ENCODE measurements at regions not wholly inside any gene's neighbourhood (a gene's known extent, or its start where the extent isn't known, plus 50 kb on each side); places are given as distances from the start of the nearest gene placed in this dataset.

DNA sequence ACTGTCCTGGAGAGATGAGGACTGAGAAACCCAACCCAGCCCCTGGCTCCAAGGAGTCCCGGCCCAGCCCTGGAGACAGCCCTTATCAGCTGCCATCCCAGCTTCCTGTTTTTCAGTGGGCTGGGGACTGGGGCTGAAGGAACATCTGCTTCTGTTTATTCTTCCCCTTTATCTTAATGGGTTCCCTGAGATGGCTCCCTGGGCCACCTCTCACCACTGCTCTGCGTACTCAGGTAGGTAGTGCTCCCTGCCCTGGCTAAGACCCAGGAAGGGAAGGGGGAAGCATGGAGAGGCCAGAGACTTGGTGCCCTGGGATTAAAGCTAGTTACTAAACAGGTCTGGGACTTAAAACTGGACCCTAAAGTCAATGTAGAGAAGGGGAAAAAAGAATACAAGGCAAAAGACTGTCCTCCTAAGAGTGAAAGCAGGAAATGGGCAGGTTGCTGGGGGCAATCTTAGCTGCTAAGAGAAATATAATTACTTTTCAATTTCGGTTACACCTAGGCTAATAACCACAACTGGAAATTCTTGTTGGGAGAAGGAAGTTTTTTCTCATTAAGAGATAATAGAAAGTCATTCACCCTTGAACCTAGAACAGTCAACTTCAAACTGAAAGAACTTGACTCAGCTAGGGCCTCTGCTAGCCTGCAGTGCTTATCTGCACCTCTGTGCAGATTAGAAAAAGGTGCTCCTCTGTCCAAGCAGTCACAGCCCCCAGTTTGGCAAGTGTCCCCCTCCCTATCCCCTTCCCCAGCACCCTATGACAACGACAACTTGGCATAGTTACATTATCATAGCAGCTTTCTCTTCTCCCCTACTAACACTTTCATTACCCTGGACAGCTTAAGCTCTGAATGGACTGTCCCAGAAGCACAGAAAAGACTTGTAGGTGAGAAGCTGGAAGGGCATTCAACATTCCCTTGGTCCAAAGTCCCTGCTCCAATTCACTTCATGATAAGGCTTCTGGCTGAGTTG, 65.6 kb upstream of the KDM7A start:
- no peak for DNase-seq

DNA sequence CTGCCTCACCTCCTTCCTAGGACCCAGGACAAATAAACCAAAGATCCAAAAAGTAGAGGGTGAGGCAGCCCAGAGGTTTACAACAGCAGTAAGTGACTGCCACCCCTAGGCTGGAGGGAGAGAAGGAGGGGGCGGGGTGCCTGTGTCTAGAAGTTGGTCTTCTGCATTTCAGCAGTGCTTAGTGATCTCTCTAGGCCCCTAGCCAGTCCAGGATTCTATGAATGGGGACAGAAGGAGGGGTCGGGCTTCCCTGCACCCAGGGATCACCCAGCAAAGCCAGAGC, 62.8 kb upstream of the KDM7A start:
- no peak for DNase-seq

DNA sequence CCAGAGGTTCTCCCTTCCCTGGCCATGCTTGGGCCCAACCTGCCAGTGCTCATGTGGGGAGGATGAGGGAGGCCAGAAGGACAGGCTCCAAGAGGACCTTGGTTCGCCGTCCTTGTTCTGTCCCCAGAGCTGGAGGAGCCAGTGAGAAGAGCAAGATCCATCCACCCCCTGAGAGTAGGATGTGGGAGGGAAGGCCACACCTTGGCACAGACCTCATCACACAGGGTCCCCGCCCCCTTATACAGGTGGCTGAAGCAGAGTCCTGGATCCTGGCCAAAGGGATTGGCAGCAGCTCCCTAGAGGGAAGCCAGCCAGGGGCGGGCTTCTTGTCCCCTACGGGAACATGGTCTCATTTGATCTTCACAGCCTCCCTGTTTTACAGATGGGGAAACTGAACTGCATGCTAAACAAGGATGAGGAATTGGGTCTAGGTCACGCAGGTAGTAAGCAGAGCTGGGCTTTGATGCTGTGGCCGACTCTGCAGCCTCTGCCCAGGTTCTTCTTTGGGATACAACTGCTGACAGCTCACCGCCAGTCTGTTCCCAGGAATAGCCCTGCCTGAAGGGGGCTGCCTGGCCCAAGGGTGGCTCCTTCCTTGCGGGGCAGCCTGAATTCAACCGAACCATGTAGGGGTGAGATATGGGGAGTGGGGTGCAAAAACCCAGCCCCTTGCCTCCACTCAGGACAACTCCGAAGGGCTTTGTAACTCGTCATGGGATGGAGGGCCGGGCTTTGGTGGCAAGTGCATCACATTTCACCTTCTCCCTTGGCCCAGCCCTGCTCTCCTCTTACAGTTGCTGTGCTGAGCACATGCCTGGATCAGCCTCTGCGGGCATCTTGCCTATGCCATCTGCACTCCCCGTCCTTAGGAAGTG, 62.2 kb upstream of the KDM7A start:
- DNase-seq = no peak

DNA sequence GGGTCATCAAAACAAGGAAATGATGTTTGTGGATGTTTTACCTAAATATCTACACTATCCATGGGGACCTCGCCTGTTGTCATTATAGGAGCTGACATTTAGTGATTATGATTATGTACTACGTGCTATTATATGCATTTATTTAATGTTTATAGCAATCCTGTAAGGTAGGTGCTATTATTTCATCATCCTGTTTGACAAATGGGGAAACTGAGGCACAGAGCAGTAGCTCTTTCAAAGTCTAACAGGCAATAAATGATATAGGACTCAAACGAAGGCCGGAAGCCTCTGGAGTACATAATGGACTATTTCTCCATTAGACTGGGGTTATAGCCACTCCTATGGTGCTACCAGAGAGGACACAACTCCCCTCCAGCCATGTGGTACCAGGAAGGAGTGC, 60.6 kb upstream of the KDM7A start:
- no peak for DNase-seq

DNA sequence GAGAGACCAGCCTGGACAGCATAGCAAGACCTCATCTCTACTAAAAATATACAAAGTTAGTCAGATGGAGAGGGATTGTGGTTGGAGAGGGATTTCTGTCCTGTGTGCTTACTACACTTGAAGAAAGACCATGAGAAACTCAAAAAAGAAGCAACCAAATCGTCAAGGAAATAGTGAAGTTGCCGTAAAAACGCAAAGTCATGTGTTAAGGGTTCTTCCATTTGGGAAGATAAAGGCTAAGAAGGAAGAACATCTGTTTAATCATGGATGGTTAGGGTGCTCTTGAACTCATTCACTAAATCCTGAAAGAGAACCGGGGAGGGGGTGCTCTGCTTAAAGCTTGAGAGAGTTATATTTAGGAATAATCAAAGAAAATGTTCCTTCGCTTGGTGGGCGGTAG, 59.8 kb upstream of the KDM7A start:
- DNase-seq = no peak

DNA sequence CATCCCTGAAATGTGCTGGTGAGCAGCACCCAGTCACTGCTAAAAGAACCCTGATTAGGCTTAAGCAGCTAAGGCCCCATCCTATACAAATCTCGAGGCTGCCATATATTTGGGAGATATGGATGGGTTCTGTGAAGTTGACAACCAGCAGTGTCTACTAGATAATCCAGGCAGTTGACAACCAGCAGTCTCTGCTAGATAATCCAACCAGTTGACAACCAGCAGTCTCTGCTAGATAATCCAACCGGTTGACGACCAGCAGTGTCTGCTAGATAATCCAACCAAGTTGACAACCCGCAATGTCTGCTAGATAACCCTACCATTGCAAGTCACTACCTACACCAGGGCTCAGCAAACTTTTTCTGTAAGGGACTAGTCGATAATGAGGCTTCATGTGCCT, 58.3 kb upstream of the KDM7A start:
- no peak for DNase-seq

DNA sequence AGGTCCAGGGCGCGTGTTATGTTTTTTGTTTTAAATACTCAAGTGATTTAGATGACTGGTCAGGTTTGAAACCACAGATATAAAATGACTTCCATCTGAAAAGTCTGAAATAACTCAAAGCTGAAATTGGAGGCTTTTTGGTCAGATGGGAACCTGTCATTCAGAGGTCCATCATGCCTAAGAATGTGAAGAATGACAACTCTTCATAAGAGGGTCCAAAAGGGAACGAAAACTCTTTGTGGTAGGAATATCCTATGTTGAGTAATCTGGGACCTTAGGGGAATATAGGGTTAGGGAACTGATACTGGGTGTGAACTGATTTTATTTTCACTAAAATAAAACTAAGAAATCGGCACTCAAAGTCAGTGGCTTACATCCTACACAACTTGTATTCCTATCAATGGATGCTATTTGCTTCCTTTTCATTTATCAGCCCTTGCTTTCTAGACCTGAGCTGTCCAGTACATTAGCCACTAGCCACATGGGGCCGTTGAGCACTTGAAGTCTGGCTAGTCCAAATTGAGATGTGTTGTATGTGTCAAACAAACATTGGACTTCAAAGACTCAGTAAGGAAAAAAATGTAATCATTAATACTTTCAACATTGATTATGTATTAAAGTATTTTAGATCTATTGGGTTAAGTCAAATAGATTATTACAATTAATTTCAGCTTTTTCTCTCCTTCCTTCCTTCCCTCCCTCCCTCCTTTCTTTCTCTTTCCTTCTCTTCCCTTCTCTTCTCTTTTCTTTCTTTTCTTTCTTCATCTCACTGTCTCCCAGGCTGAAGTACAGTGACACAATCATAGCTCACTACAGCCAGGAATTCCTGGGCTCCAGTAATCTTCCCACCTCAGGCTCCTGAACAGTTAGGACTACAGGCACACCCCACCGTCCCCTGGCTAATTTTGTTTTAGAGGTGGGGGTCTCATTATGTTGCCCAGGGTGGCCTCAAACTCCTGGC, 56.5 kb upstream of the KDM7A start:
- no peak for DNase-seq

DNA sequence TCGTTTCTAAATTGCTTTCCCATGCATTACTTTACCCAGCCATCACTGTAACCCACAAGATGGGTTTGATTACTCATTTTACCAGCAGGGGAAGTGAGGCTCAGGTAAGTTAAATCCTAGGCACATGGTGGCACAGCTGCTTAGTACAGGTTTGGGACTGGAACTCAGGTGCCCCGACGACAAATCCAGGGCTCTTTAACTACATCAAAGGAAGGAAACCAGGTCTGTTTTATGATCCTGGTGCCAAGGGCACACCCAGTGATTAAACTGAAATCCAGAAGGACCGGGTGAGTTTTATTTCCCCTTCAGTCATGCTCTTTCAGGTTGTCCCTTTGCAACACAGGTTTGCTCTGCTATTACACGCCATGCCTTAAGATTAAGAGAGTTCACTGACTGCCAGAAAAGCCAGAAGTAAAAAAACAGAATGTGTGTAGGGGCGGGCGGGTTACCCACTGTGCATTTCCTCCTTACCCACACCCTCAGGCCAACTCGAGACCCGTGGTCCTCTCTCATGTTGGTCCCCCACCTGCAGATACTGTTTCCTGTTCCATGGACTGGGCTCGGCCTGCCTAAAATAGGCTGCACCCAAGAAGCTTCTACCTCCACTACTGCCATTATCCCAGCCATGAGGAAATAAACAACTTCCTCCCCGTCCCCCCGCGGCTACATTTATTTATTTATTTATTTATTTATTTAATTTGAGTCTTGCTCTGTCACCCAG, 55.1 kb upstream of the KDM7A start:
- peak; percentile 17 for DNase-seq

DNA sequence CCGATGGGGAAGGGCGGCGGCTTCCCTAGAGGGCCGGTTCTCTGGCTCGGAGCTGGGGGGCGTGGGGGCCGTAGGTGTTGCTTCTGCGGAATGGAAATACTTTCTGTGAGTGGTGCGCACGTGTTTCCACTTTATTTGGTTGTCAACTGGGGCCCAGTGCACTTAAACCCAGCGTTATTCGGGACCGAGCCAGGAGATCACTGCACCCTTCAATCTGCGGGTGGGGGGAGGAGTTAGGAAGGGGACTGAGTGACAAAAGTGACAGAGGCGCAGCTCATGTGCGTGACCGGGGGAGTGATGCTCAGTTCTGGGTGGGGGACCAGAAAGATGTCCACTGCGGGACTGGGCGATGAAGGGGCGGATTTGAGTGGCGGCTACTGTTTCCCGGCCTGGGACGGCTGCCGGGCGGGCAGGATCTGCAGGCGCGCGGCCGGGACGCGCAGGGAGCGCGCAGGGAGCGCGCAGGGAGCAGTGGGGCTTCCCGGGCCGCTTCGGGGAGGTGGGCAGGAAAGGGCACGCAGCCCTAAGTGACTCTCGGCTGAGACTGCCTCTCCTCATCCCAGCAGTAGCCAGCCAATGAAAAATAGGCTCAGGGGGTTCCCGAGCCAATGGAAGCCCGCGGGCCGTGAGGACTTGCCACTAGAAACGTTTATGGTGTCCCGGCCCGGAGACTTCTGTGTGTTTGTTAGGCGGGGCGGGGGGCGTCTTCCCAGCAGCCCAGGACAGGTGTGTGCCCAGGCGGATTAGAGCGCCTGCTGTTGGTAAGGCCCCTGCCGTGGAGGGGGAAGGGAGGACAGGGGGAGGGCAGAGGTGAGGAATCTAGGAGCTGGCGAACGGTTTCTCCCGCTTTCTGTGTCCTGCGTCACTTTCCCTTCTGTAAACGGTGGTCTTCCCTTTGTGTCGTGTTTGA, 54.3 kb upstream of the KDM7A start:
- peak; percentile 56 for DNase-seq

DNA sequence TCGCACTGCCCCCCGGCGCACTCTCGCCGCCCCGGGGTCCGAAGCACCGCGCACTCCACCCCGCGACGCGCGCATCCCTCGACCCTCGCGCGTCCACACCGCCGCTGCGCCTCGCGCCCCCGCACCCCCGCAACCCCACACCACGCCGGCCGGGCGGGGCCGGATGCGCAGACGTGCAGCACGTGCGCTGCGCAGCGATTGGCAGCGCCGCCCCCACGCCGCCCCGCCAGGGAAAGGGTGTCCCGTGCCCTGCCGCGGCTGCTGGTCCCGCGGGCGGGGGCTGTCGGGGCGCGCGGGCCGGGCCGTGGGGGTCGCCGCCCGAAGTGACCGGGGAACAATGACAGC, 53.7 kb upstream of the KDM7A start:
- no peak for DNase-seq

DNA sequence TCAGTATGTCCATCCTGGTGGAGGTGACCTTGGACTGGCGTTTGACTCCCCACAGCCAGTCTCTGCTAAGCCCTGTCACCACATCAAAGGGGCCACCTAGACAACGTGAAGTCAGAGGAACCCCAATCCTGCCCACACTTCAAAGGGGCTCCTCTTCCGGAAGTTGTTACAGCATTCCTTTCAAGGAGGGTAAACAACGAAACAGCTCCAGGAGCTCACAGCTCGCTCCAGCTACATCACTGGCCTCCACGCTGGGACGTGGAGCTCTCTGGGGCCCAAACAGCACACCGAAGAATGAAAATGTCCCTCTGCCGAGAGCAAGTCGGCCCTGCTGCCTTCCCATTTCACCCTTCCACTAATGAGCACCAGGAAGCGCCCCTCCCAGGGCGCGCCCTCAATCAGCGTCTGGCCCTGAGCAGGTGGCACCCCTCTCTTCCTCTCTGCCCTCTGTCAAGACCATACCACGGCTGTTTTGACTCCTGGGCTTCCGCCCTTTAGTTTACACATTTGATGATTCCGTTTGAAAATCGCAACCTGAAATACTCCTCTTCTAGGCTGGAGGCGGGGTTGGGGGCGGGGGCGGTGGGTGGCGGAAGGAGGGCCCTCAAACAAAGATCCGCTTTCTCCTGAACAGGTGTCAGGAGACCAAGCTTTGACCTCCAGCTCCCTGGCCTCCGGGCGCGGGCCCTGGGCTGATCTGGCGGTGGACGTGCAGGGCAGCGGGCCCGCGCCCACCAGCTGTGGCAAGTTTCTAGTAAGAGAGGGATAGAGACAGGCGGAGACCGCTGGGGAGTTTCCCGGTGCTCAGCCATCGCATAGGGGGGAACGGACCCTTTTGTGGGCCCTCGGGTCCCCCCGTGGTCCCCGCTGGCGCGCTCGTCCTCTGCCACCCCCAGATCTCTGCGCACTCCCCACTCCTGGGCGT, 53.1 kb upstream of the KDM7A start:
- no peak for DNase-seq

DNA sequence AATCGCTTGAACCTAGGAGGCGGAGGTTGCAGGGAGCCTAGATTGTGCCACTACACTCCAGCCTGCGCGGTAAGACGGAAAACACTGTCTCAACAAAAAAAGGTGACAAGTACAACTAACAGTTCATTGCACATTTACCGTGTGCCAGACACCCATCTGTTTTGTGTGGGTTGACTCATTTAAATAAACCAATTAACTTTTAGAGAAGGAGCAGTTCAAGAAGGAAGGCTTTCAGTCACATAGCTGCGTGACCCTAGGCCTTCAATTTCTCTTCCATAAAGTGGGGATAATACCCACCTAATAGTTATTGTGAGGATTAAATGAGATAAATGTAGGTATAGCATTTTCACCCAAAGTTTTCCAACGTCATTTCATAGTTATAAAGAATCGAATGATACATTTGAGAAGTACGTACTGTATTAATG, 52.3 kb upstream of the KDM7A start:
- no peak for DNase-seq

Data from renal pelvis (tissue), 1 donor.